T-cell (primary cell): ENCODE measurements at regions not wholly inside any gene's neighbourhood (a gene's known extent, or its start where the extent isn't known, plus 50 kb on each side); places are given as distances from the start of the nearest gene placed in this dataset.
A peak's percentile ranks its signal among the peaks of the same experiment; 100 is the strongest.

Source experiments
- ATAC-seq, 4 experiments: fragments of 200-7000 bp in 3 of 4; fragments of 150-1000 bp in 1 of 4; cut with Tn5 transposase; replicated peaks in 1 of 4; 1 replicate in 3 of 4; 2 replicates in 1 of 4; pipeline ENCODE4 v1.10.0; 2021; ENCODE audit warnings: moderate library complexity in 3 of 4, mild to moderate bottlenecking in 2 of 4, moderate number of reproducible peaks in 1 of 4
- CTCF ChIA-PET, 2 donors: fragments of 300-600 bp; sonication (Branson Sonifier 250); formaldehyde crosslinking; loops; one replicate each; lab custom pipeline; 2022; ENCODE audit warnings: antibody characterized with exemption in 2 of 2; lab: Charles Lee
- POLR2A ChIA-PET, 2 donors: fragments of 300-600 bp; sonication (Branson Sonifier 250); formaldehyde crosslinking; loops; one replicate each; lab custom pipeline; 2022; ENCODE audit warnings: antibody characterized with exemption in 2 of 2; lab: Charles Lee
- DNase-seq, 35 experiments: peaks; one replicate each; pipeline versions ENCODE4 v3.0.0 to v3.0.0-alpha.2; 2013 to 2023
- H3K27ac ChIP-seq: one replicate; pipeline ENCODE4 v1.5.1; 2013; ENCODE audit warnings: low read length
- H3K27me3 ChIP-seq, 2 experiments: replicated peaks in 1 of 2; 1 replicate in 1 of 2; 2 replicates in 1 of 2; pipeline versions ENCODE4 v1.6.1 to v1.7.0; 2013; ENCODE audit warnings: low read length in 1 of 2, mixed read lengths in 1 of 2; ENCODE audit not compliant: control insufficient read depth in 2 of 2, insufficient read depth in 2 of 2; ENCODE audit errors: extremely low read depth in 1 of 2
- H3K36me3 ChIP-seq, 2 donors: 1 replicate in 1 of 2; 2 replicates in 1 of 2; pipeline versions ENCODE4 v1.6.1 to v1.7.0; 2013; ENCODE audit warnings: low read length in 1 of 2; ENCODE audit not compliant: control insufficient read depth in 2 of 2, insufficient read depth in 1 of 2; ENCODE audit errors: extremely low read depth in 1 of 2
- H3K4me1 ChIP-seq, 2 experiments: 1 replicate in 1 of 2; 2 replicates in 1 of 2; pipeline versions ENCODE4 v1.6.1 to v1.7.0; 2013; ENCODE audit warnings: low read length in 2 of 2, mixed read lengths in 1 of 2; ENCODE audit not compliant: insufficient read depth in 2 of 2, control insufficient read depth in 1 of 2; ENCODE audit errors: extremely low read depth in 1 of 2
- H3K4me3 ChIP-seq, 2 donors: 1 replicate in 1 of 2; 2 replicates in 1 of 2; pipeline versions ENCODE4 v1.5.1 to v1.7.0; 2013; ENCODE audit warnings: mild to moderate bottlenecking in 2 of 2, low read length in 1 of 2, moderate library complexity in 1 of 2; ENCODE audit not compliant: control insufficient read depth in 1 of 2; ENCODE audit errors: extremely low read depth in 1 of 2
- H3K9me3 ChIP-seq: 2 replicates; pipeline ENCODE4 v1.7.0; 2013
- H3K27ac Mint-ChIP-seq, 2 donors: one replicate each; pipeline ENCODE4 v1.8.0; 2020 to 2021; ENCODE audit warnings: mild to moderate bottlenecking in 2 of 2, mixed read lengths in 2 of 2
- H3K27me3 Mint-ChIP-seq, 2 donors: one replicate each; pipeline ENCODE4 v1.8.0; 2021 to 2022; ENCODE audit warnings: mixed read lengths in 2 of 2
- H3K36me3 Mint-ChIP-seq: one replicate; pipeline ENCODE4 v1.8.0; 2021; ENCODE audit warnings: mixed read lengths
- H3K4me1 Mint-ChIP-seq, 3 donors: one replicate each; pipeline ENCODE4 v1.8.0; 2020 to 2022; ENCODE audit warnings: mixed read lengths in 3 of 3, mild to moderate bottlenecking in 1 of 3
- H3K4me3 Mint-ChIP-seq, 3 donors: one replicate each; pipeline ENCODE4 v1.8.0; 2020 to 2022; ENCODE audit warnings: mild to moderate bottlenecking in 3 of 3, mixed read lengths in 3 of 3, moderate library complexity in 3 of 3
- H3K9me3 Mint-ChIP-seq, 3 donors: one replicate each; pipeline ENCODE4 v1.8.0; 2020 to 2022; ENCODE audit warnings: mixed read lengths in 3 of 3
- WGBS: methylation state at CpG from one replicate; pipeline ENCODE4 v1.1.5; 2013; ENCODE audit warnings: missing lambda C conversion rate; ENCODE audit not compliant: insufficient coverage; 5-methylcytosine and 5-hydroxymethylcytosine counted together

DNA sequence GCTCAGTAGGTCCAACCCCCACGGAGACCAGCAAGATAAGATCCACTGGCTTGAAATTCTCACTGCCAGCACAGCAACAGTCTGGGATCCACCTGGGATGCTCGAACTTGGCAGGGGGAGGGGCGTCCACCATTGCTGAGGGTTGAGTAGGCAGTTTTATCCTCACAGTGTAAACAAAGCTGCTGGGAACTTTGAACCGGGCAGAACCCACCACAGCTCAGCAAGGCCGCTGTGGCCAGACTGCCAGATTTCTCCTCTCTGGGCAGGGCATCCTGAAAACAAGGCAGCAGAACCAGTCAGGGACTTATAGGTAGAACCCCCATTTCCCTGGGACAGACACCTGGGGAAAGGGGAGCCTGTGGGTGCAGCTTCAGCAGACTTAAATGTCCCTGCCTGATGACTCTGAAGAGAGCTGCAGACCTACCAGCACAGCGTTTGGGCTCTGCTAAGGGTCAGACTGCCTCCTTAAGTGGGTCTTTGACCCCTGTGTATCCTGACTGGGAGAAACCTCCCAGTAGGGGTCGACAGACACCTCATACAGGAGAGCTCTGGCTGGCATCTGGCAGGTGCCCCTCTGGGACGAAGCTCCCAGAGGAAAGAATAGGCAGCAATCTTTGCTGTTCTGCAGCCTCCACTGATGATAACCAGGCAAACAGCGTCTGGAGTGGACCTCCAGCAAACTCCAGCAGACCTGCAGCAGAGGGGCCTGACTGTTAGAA is 782.4 kb upstream of the EYS start:
- Mint-ChIP-seq H3K4me1 (no peaks in the 10 kb centered on the region), H3K27ac (no peak overlapping the region), H3K9me3 (peaks cover 9 to 19% (median 16%) of the 10 kb centered on the region in 3 donors), H3K27me3 (no peaks in the 10 kb centered on the region), H3K4me3 (no peak overlapping the region), H3K36me3 (no peaks in the 10 kb centered on the region)
- Histone ChIP-seq H3K4me3 (peak overlapping the region in 1 of 2 donors; percentile 6), H3K4me1 (no peaks in the 10 kb centered on the region), H3K27ac (no peak overlapping the region), H3K27me3 (no peaks in the 10 kb centered on the region), H3K36me3 (no peaks in the 10 kb centered on the region), H3K9me3 (peaks cover 2% of the 10 kb centered on the region)
- ATAC-seq (no peak), DNase-seq (no peak)
- ChIA-PET POLR2A (no interaction called here), CTCF (no interaction called here)
- WGBS: 68% methylated on average over 9 of the region's 9 CpGs

DNA sequence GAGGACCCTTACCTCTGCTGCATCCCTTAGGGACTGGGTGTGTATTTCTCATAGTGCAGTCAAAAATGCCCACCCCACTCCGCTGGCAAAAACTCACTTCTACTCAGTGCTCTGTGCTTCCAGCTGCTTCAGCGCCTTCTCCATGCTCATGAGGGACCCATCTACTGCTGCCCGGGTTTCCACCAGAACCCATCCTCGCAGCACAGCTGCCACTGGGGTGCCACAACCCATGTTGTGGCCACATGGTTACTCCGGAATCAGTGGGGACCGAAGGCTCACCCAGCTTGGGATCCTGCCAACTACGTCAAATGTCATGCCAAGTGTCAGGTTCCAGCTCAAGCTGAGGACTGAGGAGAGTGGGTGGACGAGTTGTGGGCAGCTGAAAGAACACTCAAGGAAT is 774.2 kb upstream of the EYS start:
- ChIA-PET CTCF (no interaction called here), POLR2A (no interaction called here)
- Histone ChIP-seq H3K27me3 (no peaks in the 10 kb centered on the region), H3K9me3 (peaks cover 2% of the 10 kb centered on the region), H3K36me3 (no peaks in the 10 kb centered on the region), H3K4me3 (no peak overlapping the region), H3K27ac (no peak overlapping the region), H3K4me1 (no peaks in the 10 kb centered on the region)
- Mint-ChIP-seq H3K9me3 (peaks cover 5 to 17% (median 7%) of the 10 kb centered on the region in 3 donors), H3K4me1 (no peaks in the 10 kb centered on the region), H3K4me3 (no peak overlapping the region), H3K27me3 (no peaks in the 10 kb centered on the region), H3K27ac (no peak overlapping the region), H3K36me3 (no peaks in the 10 kb centered on the region)
- DNase-seq (no peak), ATAC-seq (no peak)
- WGBS: 77% methylated on average over 7 of the region's 8 CpGs

DNA sequence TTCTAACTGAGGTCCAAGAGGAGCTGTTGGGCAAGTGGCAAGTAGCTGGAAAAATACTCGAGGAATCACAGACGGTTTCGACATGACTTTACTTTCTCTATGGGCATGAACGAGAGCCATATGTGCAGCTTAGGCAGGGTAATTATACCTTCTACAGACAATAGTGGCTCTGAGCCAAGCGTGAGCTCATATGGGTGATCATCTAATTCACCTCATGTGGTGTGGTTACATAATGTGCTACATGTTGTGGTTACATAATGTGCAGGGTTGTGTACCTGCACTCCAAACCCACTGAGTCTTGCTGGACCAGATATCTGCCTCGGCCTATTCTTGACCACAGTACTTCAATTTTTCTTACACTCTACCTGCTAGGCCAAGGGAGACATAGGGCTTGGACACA is 771.7 kb upstream of the EYS start:
- DNase-seq (no peak), ATAC-seq (no peak)
- Mint-ChIP-seq H3K4me1 (no peaks in the 10 kb centered on the region), H3K4me3 (no peak overlapping the region), H3K9me3 (peaks cover 5 to 17% (median 9%) of the 10 kb centered on the region in 3 donors), H3K27me3 (no peaks in the 10 kb centered on the region), H3K27ac (no peak overlapping the region), H3K36me3 (no peaks in the 10 kb centered on the region)
- ChIA-PET CTCF (no interaction called here), POLR2A (no interaction called here)
- Histone ChIP-seq H3K27me3 (no peaks in the 10 kb centered on the region), H3K27ac (no peak overlapping the region), H3K36me3 (no peaks in the 10 kb centered on the region), H3K4me3 (no peak overlapping the region), H3K9me3 (peaks cover 2% of the 10 kb centered on the region), H3K4me1 (no peaks in the 10 kb centered on the region)
- WGBS: no CpG with 5 or more reads among the region's 6 CpGs

DNA sequence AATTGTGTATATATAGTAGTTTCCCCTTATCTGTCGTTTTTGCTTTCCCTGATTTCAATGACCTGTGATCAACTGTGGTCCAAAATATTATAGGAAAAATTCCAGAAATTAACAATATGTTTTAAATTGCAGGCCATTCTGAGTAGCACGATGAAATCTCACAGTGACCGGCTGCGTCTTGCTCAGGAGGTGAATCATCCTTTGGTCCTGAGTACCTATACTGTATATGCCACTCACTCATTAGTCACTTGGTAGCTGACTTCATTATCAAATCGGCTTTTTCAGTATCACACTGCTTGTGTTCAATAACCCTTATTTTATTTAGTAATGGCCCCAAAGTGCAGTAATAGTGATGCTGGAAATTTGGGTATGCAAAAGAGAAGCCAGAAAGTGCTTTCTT is 728.3 kb upstream of the EYS start:
- Mint-ChIP-seq H3K27me3 (no peaks in the 10 kb centered on the region), H3K27ac (no peak overlapping the region), H3K4me1 (no peaks in the 10 kb centered on the region), H3K36me3 (no peaks in the 10 kb centered on the region), H3K4me3 (no peak overlapping the region), H3K9me3 (peaks cover 7 to 17% (median 10%) of the 10 kb centered on the region in 3 donors)
- Histone ChIP-seq H3K9me3 (no peaks in the 10 kb centered on the region), H3K4me1 (no peaks in the 10 kb centered on the region), H3K27me3 (no peaks in the 10 kb centered on the region), H3K4me3 (no peak overlapping the region), H3K27ac (no peak overlapping the region), H3K36me3 (no peaks in the 10 kb centered on the region)
- ATAC-seq (no peak), DNase-seq (no peak)
- ChIA-PET CTCF (no interaction called here), POLR2A (no interaction called here)
- WGBS: 100% methylated on average over 3 of the region's 5 CpGs

DNA sequence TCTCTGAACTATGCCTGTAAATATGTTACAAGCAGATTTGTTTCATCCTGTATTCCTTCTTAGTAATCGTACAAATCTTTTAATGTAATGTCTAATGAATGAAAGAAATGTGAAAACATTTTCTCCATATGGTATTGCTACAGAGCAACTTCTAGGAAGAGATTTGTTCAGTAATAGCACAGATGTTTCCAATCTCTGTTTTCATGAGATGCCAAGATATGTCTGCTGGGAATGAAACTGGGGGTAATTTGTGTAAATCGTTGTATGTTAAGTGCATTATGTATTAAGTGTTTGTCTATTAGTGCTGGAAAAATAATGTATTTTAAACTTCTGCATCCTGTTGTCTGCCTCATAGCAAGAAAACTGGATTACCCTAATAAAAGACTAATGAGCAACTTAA is 722.2 kb upstream of the EYS start:
- no CpG with 5 or more reads among the region's 2 CpGs for WGBS
- no peaks in the 10 kb centered on the region for H3K36me3 ChIP-seq

DNA sequence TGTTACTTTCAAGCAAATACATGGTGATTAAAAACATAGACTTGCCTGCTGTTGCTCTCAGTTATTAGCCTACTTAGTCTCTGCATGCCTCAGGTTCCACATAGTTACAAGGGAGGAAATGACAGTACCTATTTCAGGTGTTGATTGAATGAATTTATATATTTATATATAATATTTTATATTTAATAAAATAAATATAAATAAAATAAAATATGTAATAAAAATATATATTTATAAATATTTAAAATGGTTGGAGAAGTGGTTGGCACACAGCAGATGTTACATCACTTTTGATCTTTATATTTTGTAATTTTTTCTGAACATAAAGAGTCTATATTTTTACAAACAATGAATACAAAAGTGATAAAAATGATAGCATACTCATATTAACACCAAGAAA is 716.0 kb upstream of the EYS start:
- ATAC-seq (no peak), DNase-seq (no peak)
- Mint-ChIP-seq H3K27me3 (no peaks in the 10 kb centered on the region), H3K4me3 (no peak overlapping the region), H3K9me3 (peaks cover 15 to 23% (median 19%) of the 10 kb centered on the region in 3 donors), H3K36me3 (no peaks in the 10 kb centered on the region), H3K27ac (no peak overlapping the region), H3K4me1 (no peaks in the 10 kb centered on the region)
- no peaks in the 10 kb centered on the region for H3K36me3 ChIP-seq
- no peak overlapping the region for H3K27ac ChIP-seq
- H3K4me3 ChIP-seq: no peak overlapping the region
- H3K27me3 ChIP-seq: no peaks in the 10 kb centered on the region
- H3K9me3 ChIP-seq: peaks cover 2% of the 10 kb centered on the region
- POLR2A ChIA-PET: no interaction called here
- no peaks in the 10 kb centered on the region for H3K4me1 ChIP-seq
- CTCF ChIA-PET: no interaction called here

More for the DNA sequence above, 722.2 kb upstream of the EYS start:
- Mint-ChIP-seq H3K4me3 (no peak overlapping the region), H3K9me3 (peaks cover 11 to 26% (median 13%) of the 10 kb centered on the region in 3 donors), H3K36me3 (no peaks in the 10 kb centered on the region), H3K27ac (no peak overlapping the region), H3K27me3 (no peaks in the 10 kb centered on the region), H3K4me1 (no peaks in the 10 kb centered on the region)
- POLR2A ChIA-PET: no interaction called here
- H3K4me3 ChIP-seq: no peak overlapping the region
- no peak for DNase-seq
- no peaks in the 10 kb centered on the region for H3K9me3 ChIP-seq
- no peaks in the 10 kb centered on the region for H3K4me1 ChIP-seq
- no peak overlapping the region for H3K27ac ChIP-seq
- CTCF ChIA-PET: no interaction called here
- ATAC-seq: no peak
- H3K27me3 ChIP-seq: no peaks in the 10 kb centered on the region

DNA sequence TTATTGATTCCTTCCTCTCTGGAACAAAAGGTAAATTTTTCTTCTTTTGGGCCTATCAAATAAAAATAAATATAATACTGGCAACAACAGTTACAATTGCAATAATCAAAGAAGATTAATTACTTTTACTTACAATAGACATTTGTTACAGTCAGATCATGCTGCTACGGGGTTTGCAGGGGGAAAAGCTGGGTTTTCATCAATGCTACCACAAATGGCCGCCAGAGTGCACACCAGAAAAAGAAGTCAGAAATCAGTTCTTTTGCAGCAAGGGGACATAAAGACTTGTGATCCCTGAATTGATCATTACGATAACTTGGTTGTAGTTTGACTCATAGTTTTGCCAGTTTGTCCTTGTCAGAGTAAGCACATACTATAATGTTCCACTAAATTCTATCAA is 714.5 kb upstream of the EYS start:
- H3K27me3 Mint-ChIP-seq: no peaks in the 10 kb centered on the region
- H3K4me1 Mint-ChIP-seq: no peaks in the 10 kb centered on the region
- Histone ChIP-seq H3K4me3 (no peak overlapping the region), H3K36me3 (no peaks in the 10 kb centered on the region), H3K27me3 (no peaks in the 10 kb centered on the region), H3K9me3 (peaks cover 4% of the 10 kb centered on the region), H3K4me1 (no peaks in the 10 kb centered on the region), H3K27ac (no peak overlapping the region)
- H3K27ac Mint-ChIP-seq: no peak overlapping the region
- no peaks in the 10 kb centered on the region for H3K36me3 Mint-ChIP-seq
- peaks cover 15 to 27% (median 19%) of the 10 kb centered on the region in 3 donors for H3K9me3 Mint-ChIP-seq
- ChIA-PET CTCF (no interaction called here), POLR2A (interaction anchor here in 1 of 2 donors (0.7 kb wide), 1 partner anchor 32 kb away, joined by 3 read pairs; no protein-coding TSS in a partner anchor)
- H3K4me3 Mint-ChIP-seq: no peak overlapping the region
- WGBS: 58% methylated on average over 2 of the region's 3 CpGs
- ATAC-seq: no peak
- DNase-seq: no peak
